Retina (tissue), 1 donor: ENCODE measurements at regions not wholly inside any gene's neighbourhood (a gene's known extent, or its start where the extent isn't known, plus 50 kb on each side); places are given as distances from the start of the nearest gene placed in this dataset.

Source experiments
- DNase-seq: peaks from one replicate; pipeline ENCODE4 v3.0.0-alpha.2; 2016

DNA sequence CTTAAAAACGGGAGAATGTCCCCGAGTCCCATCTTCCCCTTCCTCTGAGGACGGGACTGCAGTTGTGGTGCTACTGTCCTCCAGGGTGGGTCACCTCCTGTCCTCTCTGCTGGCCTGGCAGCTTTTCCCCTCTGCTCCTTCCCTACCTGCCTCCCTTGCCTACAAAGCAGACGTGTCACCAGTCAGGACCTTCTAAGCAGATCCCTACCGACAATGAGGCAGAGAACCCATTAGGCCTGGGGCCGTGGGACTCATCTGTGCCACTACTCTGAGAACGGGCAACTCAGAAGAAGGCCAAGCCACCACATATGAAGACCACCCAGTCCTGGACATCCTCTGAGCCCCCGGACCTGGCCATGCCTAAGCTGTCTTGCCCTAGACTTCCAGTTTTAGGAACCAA is 103.0 kb upstream of the TEX51 start:
- DNase-seq: no peak

DNA sequence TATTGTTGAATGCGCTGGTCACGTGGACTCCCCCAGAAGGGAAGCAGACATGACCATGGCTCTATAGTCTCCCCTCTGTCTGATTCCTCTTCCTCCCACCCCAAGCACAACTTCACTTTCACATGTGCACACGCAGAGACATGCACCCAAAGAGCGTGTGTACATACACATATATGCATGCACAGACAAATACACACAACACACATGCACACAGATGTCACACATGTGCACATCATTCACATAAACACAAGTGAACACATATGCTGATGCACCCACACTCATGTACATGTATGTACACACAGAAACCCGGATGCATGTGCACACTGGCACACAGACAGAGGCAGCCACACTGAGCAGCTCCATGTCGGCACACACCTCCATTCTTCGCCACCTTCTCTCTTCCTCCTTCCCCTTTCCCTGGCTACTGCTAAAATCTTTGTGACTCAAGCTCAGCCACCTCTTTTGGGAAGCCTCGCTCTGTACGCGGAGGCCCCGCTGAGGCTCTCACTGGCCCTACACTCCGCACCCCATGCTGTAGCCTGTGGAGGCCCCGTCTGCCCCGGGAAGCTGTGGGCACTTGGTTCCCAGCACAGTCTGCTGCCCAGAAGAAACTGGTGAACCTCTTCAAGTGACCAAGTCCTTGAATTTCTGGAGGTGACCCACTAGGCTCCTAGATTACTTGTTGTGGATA is 101.6 kb upstream of the TEX51 start:
- DNase-seq: no peak

DNA sequence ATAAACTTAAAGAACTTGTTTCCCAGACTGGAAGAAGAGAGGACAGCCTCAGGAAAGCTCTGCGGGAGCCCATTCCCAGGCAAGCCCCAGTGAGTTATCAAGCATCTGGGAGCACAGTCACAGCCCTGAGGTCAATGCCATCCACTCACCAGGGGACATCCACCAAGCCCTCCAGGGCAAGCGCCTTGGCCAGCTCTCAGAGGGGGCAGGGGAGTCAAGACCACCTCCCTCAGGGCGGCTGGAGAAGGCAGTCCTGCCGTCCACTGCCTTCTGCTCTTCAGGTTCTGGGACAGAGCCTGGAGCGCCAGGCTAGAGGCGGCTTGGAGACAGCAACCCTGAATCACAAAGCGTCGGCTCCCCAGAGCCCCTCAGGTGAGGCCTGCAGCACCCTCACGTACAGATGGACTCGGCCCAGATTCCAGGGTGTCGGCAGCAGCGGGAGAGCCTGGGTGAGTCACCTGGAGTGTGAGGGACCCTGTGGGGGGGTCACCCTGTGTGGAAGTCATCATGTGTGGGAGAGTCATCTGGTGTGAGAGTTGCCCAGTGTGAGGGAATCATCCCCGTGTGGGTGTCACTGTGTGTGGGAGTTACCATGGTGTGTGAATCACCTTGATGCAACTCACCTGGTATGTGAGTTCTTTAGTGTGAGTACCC is 100.9 kb upstream of the TEX51 start:
- no peak for DNase-seq

DNA sequence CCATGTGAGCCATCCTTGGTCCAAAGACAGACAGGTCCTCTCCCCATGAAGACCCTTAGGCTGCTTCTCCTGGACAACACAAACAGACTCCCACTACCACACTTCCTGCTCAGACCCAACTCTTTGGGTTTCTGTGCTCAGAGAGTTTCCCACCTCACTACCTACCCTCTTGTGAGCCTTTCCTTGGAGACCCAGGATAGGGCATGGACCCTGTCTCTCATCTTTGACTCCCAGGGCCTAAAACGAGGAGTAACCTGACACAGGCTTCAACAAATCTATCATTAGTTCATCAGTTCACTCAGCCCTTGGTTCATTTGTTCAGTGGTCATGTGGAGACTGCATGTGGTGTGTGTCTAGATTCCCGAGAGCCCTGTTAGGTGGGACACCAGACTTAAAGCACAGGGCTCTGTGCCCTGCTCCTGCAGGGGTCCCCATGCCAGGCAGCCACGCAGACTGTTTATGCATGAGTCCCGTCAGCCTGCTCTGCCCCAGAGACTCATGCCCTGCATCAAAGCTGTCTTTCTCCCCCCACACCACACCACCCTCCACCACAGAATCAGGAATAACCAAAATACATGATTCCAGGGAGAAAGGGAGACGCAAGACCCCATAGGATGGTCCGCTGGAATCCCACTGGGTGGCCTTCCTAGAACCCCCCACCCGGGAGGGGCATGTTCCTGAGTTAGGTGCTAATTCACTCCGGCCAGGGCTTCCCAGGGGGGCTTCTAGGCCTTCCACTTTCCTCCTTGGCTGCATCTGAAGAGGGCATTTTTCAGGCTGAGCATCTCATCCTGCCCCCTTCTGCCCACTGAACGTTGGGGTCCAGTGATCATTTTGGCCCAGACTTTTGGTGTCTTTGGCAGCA is 100.2 kb upstream of the TEX51 start:
- no peak for DNase-seq

DNA sequence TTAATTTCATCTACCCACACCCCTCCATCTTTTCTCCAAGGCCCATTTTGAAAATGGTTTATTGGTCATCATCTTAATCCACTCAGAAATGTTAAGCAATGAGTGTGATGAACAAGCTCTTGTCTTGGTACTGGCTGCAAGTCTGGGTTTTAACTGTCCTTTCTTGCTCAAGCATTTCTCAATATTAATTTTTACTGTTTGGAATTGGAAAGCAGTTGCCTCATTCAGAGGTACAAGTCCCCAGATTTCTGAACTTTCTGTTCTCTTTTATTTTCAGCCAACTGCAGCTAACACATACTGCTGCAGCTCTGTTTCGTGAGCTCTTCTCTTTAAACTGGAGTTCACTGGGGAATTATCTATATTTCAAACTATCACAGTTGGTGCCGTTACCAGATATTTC is 99.4 kb upstream of the TEX51 start:
- DNase-seq: no peak

DNA sequence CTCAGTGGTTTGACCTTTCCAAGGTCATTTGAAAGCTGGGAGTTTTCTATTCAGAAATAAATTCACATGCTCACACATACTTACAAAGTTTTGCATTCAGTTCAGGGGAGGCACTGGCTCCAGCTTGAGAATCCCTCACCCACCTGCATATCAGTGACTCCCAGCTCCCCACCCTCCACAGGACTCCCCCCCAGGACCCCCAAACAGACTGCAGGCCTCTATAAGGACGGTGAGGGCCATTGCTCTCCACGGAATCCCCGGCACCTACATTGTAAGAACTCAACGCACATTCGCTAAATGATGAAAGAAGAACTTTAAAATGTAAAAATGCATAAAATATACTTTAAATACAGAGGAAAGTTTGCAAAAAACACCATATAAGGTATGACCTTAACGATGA is 97.2 kb upstream of the TEX51 start:
- no peak for DNase-seq

DNA sequence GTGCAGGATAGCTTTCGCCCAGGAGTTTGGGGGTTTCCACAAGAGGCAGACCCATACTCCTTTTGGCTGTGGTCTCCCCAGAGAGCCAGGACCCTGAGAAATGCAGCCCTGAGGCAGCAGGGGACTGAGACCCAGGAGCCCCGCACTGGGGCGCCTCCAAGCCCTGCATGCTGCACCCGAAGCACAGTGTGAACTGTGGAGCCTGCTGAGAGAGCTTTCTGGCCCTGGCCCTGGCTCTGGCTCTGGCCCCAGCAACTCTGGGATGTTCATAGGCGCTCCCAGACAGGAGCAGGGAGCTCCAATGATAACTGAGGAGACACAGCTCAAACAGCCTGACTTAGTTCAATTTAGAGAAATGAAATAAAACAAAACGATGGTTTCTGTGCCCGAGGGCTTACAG is 96.4 kb upstream of the TEX51 start:
- DNase-seq: no peak

DNA sequence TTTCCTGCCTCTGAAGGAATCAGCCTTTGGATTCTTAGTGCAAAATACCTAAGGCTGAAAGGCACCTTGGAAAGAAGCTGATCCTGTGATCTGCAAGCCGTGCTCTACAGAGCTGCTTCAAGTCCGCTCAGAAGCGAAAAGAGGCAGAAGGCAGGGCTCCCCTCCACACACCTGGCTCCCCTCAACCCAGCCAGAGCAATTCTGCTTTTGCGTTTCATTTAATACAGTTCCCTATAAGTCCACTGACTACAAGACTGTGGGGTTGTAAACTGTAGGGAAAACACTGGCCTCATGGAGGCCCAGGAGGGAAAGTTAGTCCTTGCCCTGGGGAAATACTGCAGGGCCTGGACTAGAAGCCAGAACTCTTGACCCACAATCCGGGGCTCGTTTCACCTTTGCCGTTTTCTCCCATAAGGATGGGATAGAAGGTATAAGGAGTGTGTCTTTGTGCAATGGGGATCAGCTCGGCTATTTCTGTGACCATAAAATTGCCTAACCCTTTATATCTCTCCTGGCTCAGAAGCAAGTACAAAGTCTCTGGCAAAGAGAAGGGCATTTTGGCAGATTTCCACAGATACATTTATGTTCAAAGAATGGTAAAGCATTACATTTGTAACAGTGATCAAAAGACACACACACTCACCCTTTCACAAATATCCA is 95.8 kb upstream of the TEX51 start:
- DNase-seq: no peak

DNA sequence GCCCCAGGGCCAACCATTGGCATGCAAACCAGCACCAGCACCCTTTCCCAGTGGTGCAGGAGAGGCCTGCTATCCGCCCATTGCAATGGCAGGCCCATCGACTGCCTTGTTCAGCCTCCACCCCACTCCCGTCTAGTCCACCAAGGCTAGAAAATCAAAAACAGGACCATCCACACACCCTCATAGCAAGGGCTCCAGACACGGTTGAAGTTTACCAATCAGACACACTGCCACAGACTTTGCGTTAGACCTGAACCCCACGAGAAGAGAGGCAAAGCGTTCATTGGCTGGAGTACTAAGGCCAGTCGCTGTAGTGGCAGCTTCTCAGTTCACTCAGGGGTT is 95.3 kb upstream of the TEX51 start:
- no peak for DNase-seq

DNA sequence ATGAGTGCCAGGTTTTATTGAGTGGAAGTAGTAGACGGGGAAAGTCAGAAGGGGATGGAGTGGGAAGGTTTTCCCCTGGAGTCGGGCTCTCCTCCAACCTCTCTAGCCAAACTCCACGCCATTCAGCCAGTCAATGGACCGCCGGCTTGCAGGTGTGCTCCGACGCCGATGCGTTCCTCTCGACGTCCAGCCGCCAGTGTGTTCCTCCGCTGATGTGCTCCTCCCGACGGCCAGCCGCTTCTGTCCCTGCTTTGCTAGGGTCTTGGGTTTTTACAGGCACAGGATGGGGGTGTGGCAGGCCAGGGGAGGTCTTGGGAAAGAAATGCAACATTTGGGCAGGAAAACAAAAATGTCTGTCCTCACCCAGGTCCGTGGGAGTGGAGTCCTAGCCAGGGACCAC is 94.3 kb upstream of the TEX51 start:
- no peak for DNase-seq

DNA sequence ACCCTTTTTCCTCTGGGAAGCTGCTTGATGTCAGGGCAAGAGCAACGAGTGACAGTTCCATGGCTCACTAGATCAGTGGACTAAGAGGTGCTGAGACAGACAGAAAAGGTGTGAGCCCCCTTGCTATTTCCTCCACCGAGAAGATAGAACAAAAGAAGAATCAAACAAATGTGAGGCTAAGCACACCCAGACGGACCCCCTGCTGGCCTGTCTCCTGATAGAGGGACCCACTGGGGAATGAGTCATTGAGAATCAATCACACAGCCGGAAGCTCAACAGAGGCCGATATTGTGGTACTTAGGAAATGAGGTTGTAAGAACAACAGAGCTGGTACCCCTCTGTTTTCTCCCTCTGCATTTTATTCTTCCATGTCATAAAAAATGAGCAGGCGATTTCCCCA is 89.8 kb upstream of the TEX51 start:
- no peak for DNase-seq

DNA sequence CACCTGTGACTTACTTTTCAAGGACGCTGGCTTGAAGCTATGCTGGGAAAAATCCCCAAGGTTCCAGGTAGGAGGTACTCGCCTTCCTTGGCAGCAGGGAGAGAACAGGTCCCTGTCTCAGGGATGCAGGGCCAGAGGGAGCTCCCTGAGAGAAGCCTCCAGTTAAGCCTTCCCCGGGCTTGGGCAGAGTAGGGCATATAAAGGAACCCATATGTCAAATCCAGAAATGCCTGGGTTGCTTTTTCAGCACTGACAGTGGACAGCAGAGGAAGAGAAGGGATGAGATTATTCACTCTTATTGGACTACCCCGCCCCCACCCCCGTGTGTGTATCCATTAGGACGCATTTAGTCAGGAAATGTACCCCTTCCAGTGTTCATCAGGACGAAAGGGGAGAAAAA is 89.3 kb upstream of the TEX51 start:
- DNase-seq: no peak

DNA sequence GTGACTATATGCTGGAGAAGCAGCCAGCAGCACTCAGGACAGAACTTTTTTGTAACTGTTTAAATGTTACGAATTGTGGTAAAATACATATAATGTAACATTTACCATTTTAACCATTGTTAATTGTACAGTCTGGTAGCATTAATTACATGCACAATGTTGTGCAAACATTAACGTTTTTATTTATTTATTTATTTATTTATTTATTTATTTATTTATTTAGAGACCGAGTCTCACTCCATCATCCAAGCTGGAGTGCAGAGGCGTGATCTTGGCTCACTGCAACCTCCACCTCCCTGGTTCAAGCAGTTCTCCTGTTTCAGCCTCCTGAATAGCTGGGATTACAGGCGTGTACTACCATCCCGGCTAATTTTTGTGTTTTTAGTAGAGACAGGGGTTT is 88.7 kb upstream of the TEX51 start:
- no peak for DNase-seq

DNA sequence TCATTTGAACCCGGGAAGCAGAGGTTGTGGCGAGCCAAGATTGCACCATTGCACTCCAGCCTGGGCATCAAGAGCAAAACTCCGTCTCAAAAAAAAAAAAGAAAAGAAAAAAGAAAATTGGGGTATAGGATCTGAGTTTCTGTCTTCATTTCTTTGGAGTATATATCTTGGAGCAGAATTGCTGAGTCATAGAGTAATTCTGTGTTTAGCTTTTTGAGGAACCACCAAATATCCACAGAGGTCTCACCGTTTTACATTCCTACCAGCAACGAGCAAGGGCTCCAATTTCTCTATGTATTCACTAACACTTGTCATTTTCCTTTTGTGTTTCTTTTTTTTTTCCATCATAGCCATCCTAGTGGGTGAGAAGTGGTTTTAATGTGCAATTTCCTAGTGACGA is 87.6 kb upstream of the TEX51 start:
- DNase-seq: no peak

DNA sequence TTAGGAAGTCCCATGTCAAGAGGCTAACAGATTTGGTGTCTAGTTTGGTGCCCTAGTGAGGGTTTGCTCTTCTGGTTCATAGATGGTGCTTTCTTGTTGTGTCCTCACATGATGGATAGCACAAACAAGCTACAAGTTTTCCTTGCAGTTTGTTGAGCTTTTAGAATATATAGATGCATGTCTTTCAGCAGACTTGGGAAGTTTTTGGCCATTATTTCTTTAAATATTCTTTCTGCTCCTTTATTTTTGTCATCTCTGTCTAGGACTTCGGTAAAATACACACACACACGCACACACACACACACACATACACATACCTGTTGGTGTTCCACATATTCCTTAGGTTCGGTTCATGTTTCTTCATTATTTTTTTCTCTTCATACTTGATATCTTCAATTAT is 81.5 kb upstream of the TEX51 start:
- no peak for DNase-seq

DNA sequence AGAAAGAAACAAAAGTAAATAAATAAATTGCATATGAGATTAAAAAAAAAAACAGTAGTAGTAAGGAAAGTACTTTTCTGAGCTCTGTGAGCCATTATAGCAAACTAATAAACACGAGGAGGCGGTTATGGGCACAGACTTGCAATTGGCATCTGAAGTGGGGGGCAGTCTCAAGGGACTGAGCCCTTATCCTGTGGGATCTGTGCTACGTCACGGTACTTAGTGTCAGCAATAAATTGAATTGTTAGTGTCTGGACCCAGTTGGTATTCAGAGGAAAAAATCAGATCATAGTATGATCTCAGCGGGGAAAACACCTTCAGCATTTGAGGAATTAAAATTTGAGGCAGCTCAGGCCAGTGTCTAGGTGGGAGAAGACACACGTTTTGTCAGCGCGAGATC is 76.6 kb upstream of the TEX51 start:
- DNase-seq: no peak

DNA sequence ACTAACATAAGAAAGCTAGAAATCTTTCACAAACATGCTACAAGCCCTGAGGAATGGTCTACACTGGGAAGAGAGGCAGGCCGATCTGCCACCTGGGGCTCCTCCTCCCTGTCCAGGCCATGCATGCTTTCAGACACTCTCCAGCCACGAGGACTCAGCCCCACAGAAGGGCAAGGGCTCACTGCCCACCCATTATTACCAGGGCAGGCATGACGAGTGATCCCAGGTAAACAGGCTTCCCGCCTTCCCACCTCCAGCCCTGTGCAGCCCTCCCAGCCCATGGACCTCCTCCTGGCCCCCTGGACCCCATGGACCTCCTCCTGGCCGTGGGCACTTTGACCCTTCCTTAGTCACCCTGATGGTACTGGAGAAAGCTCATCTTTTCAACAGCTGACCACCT is 75.8 kb upstream of the TEX51 start:
- no peak for DNase-seq

DNA sequence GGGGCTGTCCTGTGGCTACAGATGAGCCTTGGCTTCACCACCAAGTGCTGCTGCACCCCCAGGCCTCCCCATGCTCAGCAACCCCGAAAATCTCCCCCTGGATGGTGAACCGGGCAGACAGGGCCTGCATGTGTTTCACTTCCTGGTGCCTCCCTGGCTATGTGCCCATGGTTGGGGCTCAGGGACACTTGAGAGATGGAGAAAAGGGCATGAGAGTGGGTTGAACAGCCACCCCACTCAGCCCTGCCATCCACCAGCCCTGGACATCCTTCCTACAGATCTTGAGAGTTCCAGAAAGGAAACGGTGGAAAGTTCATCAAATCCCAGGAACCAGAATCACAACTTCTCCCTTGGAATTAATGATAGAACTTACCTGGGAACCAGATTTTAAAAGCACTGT is 74.7 kb upstream of the TEX51 start:
- no peak for DNase-seq

DNA sequence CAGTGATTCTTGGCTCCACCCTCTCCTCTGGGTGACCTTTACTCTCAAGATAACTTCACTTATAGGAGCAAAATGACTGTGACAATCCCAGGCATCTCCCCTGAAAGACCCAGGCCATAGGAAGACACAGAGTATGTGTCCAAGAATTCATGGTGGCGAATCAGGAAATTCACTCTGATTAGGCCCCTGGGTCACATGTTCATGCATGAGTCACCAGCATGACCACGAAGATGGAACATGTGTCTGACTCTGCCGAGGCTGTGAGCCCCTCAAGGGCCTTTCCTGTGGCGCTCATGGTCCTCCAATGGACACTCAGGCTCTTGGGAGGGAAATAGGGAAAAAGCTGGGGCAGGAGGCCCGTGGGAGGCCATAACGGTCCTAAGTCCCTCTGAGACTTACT is 74.0 kb upstream of the TEX51 start:
- no peak for DNase-seq

DNA sequence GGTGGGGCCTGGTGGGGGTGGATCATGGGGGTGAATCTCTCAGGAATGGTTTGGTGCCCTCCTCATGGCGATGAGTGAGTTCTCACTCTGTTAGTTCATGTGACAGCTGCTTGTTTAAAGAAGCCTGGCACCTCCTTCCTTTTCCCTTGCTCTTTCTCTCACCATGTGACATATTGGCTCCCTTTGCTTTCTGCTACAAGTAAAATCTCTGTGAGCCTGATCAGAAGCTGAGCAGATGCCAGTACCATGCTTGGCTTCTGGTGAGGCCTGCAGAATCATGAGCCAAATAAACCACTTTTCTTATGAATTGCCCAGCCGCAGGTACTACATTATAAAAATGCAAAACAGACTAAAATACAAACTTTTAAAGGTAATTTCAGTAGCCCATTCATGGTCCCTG is 73.4 kb upstream of the TEX51 start:
- no peak for DNase-seq

DNA sequence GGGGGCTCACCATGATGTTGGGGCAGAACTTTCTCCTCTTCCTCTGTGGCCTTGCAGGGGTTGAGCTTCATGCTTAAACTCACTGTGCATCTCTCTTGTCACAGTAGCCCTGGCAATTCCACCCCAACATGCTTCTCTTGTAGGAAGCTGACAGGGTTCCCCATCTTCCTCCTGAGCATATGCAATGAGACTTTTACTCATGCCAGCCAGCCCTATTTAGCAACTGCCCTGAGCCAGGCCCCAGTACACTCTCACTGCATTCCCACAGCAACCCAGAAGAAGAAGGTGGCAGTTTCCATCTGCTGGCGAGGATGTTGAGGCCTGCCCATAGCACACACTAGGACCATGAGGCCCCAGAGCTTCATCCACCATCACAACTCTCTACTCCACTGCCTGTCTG is 72.2 kb upstream of the TEX51 start:
- no peak for DNase-seq

DNA sequence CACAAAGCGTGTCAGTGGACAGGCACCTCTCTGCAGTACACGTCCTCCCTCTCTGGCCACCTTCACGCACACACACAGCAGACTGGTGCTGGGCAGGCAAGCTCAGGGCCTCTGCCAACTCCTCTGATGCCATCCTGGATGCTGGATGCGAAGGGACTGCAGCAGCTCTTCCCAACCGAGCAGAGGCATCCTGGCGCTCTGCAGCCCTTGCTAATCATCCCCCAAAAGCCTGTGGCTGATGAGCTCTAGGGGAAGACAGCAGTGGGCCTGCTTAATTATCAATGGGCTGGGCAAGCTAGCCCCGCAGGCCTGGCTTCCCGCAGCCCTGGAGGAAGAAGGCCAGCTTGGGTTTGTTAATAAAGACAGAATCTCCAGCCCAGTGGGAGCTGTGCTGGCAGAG is 71.3 kb upstream of the TEX51 start:
- DNase-seq: peak; percentile 11

DNA sequence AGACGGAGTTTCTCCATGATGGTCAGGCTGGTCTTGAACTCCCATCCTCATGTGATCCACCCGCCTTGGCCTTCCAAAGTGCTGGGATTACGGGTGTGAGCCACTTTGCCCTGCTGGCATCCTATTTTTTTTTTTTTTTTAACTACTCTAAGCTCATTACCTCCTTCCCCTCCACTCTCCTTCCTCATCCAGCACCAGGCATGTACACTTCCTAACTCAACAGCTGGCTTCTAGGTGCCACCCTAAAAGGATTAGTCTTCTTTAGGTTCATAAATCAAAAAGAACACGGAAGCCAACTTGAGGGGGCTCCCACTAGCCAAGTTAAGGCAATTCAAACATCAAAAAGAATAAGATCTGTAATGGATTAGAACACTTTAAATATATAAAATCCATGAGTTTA is 70.6 kb upstream of the TEX51 start:
- no peak for DNase-seq

DNA sequence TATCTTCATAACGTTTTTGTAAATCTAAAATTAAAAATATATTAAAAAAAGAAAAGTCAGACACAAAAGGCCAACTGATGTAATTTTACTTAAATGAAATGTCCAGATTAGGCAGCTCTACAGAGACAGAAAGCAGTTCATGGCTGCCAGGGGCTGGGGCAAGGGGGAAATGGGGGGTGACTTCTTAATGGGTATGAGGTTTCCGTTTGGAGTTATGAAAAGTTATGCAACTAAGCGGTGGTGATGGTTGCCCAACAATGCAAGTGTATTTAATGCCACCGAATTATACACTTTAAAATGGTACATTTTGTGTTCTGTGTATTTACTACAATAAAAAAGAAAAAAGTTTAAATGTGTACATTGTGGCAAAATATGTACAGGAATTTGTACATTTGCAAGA is 70.2 kb upstream of the TEX51 start:
- DNase-seq: no peak
